NCI-H2029 (cell line): ENCODE measurements at regions not wholly inside any gene's neighbourhood (a gene's known extent, or its start where the extent isn't known, plus 50 kb on each side); places are given as distances from the start of the nearest gene placed in this dataset.
A peak's percentile ranks its signal among the peaks of the same experiment; 100 is the strongest.
"Not testable (repeated sequence)": the region's sequence is repeated elsewhere in the genome, so short reads cannot be mapped to it uniquely, and the experiment has no call there.

Source experiments
- DNase-seq: peaks from one replicate; lab custom pipeline; 2025; lab: John Stamatoyannopoulos, UW

- no peak for DNase-seq
Observed at GRCh38 chr15:39419651-39420050, 161.2 kb upstream of the THBS1 start.

GRCh38 chr15:39420123-39420852 lies 160.6 kb upstream of the THBS1 start:
- DNase-seq = not testable (repeated sequence)

DNA sequence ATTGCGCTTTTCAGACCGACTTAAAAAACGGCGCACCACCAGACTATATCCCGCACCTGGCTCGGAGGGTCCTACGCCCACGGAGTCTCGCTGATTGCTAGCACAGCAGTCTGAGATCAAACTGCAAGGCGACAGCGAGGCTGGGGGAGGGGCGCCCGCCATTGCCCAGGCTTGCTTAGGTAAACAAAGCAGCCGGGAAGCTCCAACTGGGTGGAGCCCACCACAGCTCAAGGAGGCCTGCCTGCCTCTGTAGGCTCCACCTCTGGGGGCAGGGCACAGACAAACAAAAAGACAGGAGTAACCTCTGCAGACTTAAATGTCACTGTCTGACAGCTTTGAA lies 160.1 kb upstream of the THBS1 start:
- DNase-seq = not testable (repeated sequence)

DNA sequence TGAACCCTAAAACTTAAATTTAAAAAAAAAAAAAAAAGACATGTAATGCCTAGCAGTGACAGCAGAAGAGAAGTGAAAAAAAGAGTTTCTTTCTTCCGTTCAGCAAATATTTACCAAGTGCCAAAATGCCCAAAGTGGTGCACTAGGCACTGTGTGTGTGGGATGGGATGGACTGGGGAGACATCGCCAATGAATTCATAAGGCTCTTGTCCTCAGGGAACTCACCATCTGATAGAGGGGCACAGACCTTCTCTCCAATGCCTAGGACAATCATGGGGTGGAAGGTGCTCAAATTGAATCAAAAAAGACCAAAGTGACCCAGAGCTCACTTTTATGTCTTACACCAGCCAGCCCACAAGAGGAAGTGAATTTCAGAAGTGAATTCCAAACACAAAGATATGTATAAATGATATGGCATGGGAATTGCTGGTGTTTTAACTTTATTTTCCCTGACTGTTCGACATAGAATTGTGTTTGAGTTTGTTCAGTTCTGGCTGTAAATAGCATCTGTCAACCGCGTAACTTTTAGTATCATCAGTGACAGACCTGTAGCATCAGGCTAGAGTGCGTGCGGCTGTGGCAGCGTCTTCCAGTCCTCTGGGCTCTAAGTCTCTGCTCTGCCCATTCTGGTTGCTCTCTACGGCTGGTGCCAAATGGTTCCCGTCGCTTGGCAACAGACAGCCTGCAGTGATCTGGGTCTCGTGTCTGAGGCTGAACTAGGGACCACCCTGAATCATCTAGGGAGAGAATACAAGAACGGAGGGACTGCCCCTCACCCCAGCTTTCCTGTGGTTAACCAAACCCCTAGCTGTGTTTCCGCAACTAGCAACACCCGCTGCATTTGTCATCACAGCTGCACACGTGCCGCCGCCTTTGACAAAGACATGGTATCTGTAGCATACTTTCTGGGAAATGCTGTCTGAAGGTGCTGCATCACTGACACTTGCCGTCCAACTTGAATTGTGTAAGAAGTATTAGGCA lies 154.0 kb upstream of the THBS1 start:
- no peak for DNase-seq

- no peak for DNase-seq
Observed at GRCh38 chr15:39427705-39428104, 153.2 kb upstream of the THBS1 start.

GRCh38 chr15:39429898-39430357 lies 151.0 kb upstream of the THBS1 start:
- peak; percentile 1 for DNase-seq

DNA sequence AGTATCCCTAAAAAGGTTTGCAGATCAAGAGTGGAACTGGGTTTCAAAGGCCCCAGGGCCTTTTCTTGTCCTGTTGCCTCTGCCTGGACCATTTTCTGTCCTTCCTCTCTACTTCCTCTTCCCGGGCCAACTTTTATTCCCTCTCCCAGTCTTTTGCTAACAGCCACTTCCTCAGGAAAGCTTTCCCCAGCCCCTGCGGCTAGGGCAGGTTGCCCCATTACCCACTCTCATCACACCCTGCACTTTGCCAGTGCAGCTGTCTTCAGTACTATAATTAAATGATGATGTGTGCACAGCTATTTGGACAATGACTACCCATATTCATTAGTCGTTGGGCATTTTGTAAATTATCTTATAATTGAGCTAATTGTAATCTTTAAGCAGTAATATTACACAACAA lies 150.5 kb upstream of the THBS1 start:
- no peak for DNase-seq

DNA sequence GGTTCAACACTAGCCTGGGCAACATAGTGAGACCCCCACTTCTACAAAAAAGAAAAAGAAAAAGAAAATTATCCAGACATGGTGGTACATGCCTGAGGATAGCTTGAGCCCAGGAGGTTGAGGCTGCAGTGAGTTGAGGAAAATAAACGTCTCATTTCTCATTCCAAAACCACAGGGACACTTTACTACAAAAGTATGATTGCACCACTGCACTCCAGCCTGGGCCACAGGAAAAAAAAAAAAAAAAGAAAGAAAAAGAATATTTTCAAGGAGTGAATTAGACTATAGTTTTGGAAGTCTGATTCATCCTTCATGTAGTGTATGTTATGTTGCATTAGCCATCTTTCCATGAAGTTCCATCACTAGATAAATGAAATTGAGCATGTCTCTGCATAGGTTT lies 149.5 kb upstream of the THBS1 start:
- DNase-seq = no peak

GRCh38 chr15:39432026-39432425 lies 148.9 kb upstream of the THBS1 start:
- no peak for DNase-seq

DNA sequence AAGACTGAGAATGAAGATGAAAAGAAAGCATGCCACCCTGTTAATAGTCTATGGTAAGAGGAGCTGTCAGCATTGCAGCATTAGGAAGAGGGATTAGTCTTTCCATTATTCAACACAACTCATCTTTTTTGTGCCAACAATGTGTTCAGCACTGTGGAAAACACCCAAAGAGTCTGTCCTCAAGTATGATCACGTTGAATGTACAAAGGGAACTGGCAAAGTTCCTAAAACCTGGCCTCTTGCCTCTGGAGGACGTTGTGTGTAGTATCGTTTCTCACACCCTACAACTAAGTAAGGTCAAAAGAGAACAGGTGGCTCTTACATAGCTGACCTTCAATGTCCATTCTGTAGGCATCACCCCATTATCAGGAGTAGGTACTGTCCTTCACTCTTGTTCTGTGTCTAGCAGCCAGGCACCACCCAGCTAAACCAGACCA lies 147.9 kb upstream of the THBS1 start:
- no peak for DNase-seq

DNA sequence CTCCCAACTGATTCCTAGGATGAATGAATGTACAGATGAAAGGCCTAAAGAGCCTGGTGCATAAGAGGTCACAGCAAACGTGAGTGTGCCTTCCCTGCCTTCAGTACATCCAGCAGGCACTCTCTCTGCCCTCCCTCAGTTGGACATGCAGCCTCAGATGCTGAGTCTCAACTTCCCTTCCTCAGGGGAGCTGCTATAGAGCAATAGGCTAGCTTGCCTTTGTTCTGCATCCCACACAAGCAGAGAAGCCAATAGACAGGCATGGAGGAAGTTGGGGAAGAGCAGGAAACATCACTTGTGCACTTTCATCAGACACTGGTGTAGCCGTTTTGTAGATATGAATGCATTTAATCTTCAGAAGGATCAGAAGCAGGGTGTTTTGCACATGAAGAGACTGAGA lies 147.5 kb upstream of the THBS1 start:
- no peak for DNase-seq

- DNase-seq = no peak
Observed at GRCh38 chr15:39434163-39434562, 146.7 kb upstream of the THBS1 start.

- no peak for DNase-seq
Observed at GRCh38 chr15:39434751-39435238, 146.1 kb upstream of the THBS1 start.

GRCh38 chr15:39435244-39435643 lies 145.6 kb upstream of the THBS1 start:
- DNase-seq = no peak

GRCh38 chr15:39438260-39438659 lies 142.6 kb upstream of the THBS1 start:
- DNase-seq = no peak

GRCh38 chr15:39438799-39439592 lies 141.9 kb upstream of the THBS1 start:
- DNase-seq = no peak

DNA sequence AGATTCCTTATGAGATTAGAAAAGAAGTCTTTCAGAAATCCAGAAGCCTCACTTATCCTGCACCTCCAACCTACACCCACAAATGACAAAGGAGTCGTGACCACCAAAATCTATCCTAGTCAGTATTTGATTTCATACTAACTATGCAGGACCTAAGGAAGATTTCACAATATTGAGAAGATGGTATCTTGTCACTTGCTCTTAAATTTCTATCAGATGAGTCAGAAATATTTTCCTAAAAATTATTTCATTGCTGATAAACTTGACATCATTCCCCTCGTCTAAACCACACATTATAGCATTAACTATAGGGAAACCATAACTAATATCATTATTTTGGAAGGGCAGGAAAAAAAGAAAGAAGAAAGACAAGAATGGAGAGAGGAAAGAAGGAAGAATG lies 138.0 kb upstream of the THBS1 start:
- DNase-seq = no peak

DNA sequence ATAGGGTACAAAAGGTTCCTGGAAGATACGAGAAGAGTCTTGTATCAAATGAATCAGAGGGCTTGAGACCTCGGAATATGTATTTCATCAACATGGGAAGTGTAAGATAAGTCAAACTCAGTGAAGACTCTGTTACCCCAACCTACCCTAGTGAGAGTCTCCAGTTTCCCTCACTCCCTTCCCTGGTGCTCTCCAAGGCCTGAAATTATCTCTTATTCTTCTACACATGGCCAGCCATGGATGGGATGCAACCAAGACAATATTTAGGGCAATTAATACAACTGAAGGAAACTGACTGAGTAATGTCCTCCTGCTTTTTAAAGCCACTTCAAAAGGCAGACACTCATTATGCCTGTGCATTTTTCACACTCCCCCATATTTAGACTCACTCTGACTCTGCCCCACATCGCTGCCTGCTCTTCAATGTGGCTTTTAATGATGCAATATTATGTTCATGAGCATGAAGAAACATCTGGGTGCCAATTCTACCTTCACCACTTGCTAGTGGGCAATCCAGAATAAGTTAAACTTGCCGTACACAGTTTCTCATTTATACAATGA lies 137.1 kb upstream of the THBS1 start:
- DNase-seq = no peak

- DNase-seq = no peak
Observed at GRCh38 chr15:39444735-39445470, 136.0 kb upstream of the THBS1 start.

DNA sequence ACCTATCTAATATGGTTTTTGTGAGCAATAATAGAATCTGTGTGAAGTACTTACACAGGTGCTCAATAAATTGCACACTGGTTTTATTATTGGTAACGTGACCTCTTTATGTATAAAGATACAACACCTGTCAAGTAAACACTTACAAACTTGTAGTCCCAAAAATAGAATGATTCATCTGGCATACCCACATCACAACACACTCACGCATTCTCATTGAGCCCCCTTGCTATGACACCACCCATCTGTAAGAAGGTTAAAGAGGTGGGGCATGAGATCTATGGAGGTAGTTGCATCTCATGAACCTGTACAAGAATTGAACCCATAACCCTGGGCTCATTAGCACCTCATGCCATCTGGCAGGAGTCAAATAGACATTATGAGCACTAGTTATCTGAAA lies 134.9 kb upstream of the THBS1 start:
- DNase-seq = no peak

DNA sequence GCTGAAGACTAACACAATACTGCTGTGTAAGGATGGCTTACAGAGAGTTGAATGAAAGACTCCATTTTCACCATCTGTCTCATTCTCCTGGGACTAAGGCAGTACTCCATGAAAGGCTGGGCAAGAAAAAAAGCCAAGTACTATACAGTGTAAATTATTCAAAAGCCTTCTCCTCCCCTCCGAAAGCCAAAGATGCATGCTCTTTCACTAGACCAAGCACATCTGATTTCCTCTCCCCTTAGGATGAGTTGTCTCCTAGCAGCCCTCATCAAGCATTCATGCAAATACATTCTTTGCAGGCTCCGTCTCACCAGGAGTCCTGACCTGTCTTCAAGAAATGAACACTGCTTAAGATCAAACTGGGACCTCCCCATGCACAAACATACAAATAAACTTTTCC lies 133.5 kb upstream of the THBS1 start:
- no peak for DNase-seq
